HFFc6 (cell line): ENCODE measurements at regions not wholly inside any gene's neighbourhood (a gene's known extent, or its start where the extent isn't known, plus 50 kb on each side); places are given as distances from the start of the nearest gene placed in this dataset.

Experiments
- DNase-seq: peaks from one replicate; pipeline ENCODE4 v3.0.0-alpha.2; 2018
- H3K27ac Mint-ChIP-seq: 2 replicates; pipeline ENCODE4 v1.8.0; 2020; ENCODE audit warnings: mild to moderate bottlenecking, mixed read lengths
- H3K27me3 Mint-ChIP-seq: 2 replicates; pipeline ENCODE4 v1.8.0; 2021; ENCODE audit warnings: mild to moderate bottlenecking, moderate library complexity, mixed read lengths; ENCODE audit not compliant: insufficient read depth
- H3K36me3 Mint-ChIP-seq: 2 replicates; pipeline ENCODE4 v1.8.0; 2021; ENCODE audit warnings: low read depth, mixed read lengths
- H3K4me1 Mint-ChIP-seq: 2 replicates; pipeline ENCODE4 v1.8.0; 2020; ENCODE audit warnings: low read depth, mixed read lengths
- H3K4me3 Mint-ChIP-seq: 2 replicates; pipeline ENCODE4 v1.8.0; 2020; ENCODE audit warnings: mild to moderate bottlenecking, moderate library complexity, mixed read lengths
- H3K9me3 Mint-ChIP-seq: 2 replicates; pipeline ENCODE4 v1.8.0; 2020; ENCODE audit warnings: mild to moderate bottlenecking, mixed read lengths
- CTCF ChIP-seq: fragments of 200-600 bp; sonication (generic); IDR thresholded peaks from 2 replicates; pipeline ENCODE4 v1.5.0; 2021; ENCODE audit warnings: antibody characterized with exemption, mild to moderate bottlenecking

- no peak for DNase-seq
- peaks cover 2% of the 10 kb centered on the region; the same call in 1 of the 2 replicates for H3K27me3 Mint-ChIP-seq
- no peaks in the 10 kb centered on the region for H3K36me3 Mint-ChIP-seq
- TF ChIP-seq CTCF: no peak
- H3K4me3 Mint-ChIP-seq: no peak overlapping the region
- H3K9me3 Mint-ChIP-seq: peaks cover 6% of the 10 kb centered on the region; the same call in 1 of the 2 replicates
- no peak overlapping the region for H3K27ac Mint-ChIP-seq
- H3K4me1 Mint-ChIP-seq: no peaks in the 10 kb centered on the region
These were observed 549.8 kb upstream of the INTU start for GRCh38 chr4:127082986-127083385.

DNA sequence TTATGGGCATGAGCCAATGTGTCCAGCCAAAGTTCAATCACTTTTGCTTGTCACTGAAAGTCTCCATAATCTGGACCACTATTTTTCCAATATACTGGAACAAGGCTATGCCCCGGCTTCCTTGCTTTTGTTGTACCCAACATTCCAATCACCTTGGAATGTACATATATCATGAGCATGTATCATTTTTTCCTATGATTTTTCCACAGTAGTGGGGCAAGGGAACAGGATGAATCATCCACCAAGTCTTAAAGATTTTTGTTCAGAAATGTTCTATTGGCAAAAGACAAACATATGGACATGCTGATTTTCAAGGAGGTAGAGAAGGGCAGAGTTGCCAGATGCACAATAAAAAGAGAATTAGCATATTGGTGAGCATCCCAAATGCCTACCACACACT, 548.1 kb upstream of the INTU start:
- Mint-ChIP-seq H3K4me1 (no peaks in the 10 kb centered on the region), H3K9me3 (peaks cover 6% of the 10 kb centered on the region; the same call in 1 of the 2 replicates), H3K36me3 (no peaks in the 10 kb centered on the region), H3K4me3 (no peak overlapping the region), H3K27me3 (peaks cover 2% of the 10 kb centered on the region; the same call in 1 of the 2 replicates), H3K27ac (no peak overlapping the region)
- TF ChIP-seq CTCF: no peak
- DNase-seq: no peak

DNA sequence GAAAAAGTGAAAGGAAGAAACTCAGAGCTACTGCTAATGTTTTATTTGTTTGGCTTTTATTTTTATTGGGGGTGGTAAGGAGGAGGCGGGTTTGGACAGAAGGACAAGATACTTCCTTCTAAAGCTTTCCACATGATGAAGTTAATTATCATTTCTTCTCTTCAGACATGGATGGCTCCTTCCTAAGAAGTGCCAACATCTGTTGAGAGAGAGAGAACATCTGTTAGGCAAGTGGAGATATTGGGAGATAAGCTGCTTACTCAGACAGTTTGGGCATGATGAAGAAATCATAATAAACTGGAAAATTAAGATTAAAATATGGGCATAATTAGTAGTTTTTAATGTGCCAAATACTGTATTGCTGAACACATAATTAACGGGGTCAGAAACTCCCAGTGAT, 535.7 kb upstream of the INTU start:
- no peak for TF ChIP-seq CTCF
- DNase-seq: no peak
- Mint-ChIP-seq H3K27ac (no peak overlapping the region), H3K4me1 (no peaks in the 10 kb centered on the region), H3K4me3 (no peak overlapping the region), H3K36me3 (no peaks in the 10 kb centered on the region), H3K9me3 (no peaks in the 10 kb centered on the region), H3K27me3 (no peaks in the 10 kb centered on the region; the same call in 1 of the 2 replicates)

GRCh38 chr4:127102361-127102760, 530.4 kb upstream of the INTU start:
- Mint-ChIP-seq H3K27ac (no peak overlapping the region), H3K27me3 (no peaks in the 10 kb centered on the region; the same call in 1 of the 2 replicates), H3K4me3 (no peak overlapping the region), H3K4me1 (no peaks in the 10 kb centered on the region), H3K9me3 (peaks cover 3% of the 10 kb centered on the region; the same call in 1 of the 2 replicates), H3K36me3 (no peaks in the 10 kb centered on the region)
- DNase-seq: no peak
- no peak for TF ChIP-seq CTCF

DNA sequence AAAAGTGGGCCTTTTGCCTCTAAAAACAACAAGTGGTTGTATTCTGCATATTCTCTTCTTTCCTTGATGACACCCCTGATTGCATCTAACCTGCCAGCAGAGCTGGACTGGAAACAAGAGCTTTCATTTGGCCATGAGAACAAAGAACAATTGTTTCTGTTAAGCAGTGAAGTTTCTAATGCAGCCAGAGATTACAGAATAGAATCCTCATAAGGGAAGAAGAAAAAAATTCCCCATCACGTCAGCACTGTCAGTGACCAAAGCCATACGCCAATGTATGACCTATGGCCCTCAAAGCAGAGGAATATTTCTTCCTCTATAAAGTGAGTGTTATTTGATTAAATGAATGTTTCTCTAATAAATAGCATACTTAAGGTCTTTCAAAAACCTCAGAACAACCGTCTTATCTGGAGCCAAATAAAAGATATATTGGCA, 529.1 kb upstream of the INTU start:
- no peak overlapping the region for H3K4me3 Mint-ChIP-seq
- peaks cover 5% of the 10 kb centered on the region; the same call in 1 of the 2 replicates for H3K9me3 Mint-ChIP-seq
- no peaks in the 10 kb centered on the region for H3K36me3 Mint-ChIP-seq
- DNase-seq: no peak
- H3K27ac Mint-ChIP-seq: no peak overlapping the region
- no peaks in the 10 kb centered on the region for H3K4me1 Mint-ChIP-seq
- TF ChIP-seq CTCF: no peak
- H3K27me3 Mint-ChIP-seq: no peaks in the 10 kb centered on the region; the same call in 1 of the 2 replicates
